Urothelium cell line (cell line): ENCODE measurements at regions not wholly inside any gene's neighbourhood (a gene's known extent, or its start where the extent isn't known, plus 50 kb on each side); places are given as distances from the start of the nearest gene placed in this dataset.
"Not testable (repeated sequence)": the region's sequence is repeated elsewhere in the genome, so short reads cannot be mapped to it uniquely, and the experiment has no call there.

Source experiments
- DNase-seq: peaks from one replicate; pipeline ENCODE4 v3.0.0; 2011; ENCODE audit warnings: low spot score, mixed read lengths
- FAIRE-seq: peaks from 2 replicates; lab custom pipeline; 2011; peaks lifted over from hg19 to GRCh38; lab: Jason Lieb, UNC

DNA sequence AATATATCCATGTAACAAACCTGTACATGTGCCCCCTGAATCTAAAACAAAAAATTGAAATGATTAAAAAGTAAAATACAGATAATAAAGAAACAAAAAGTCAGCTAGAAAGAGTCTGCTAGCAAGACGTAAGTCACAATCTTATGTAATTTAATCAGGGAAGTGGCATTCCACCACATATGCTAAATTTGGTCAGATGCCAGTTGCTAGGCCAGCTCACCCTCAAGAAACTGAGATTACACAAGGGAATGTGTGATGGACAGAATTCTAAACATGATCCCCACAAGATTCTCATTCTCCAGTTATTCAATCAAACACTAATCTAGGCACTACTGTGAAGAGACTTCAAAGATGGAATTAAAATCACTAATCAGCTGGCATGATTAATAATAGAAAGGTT, 689.3 kb downstream of the CENPC start:
- FAIRE-seq (no peak), DNase-seq (no peak)

DNA sequence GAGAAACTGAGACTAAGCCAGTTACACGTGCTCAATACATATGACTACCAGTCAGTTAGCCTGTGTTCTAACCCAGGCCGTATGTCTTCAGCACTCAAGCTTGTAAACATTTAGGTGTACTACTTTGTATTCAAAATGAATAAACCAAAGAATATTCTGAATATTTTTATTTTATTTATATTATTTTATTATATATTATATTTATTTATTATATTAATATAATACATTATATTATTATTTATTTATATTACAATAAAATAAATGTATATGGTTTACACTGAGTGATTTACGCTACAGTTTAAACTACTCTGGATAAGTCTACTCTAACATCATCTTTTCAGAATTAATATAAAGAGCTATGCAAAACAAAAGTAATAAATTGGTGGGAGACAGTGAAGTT, 691.5 kb downstream of the CENPC start:
- DNase-seq (no peak), FAIRE-seq (no peak)

GRCh38 chr4:66852843-66853242, 692.5 kb downstream of the CENPC start:
- FAIRE-seq: no peak

DNA sequence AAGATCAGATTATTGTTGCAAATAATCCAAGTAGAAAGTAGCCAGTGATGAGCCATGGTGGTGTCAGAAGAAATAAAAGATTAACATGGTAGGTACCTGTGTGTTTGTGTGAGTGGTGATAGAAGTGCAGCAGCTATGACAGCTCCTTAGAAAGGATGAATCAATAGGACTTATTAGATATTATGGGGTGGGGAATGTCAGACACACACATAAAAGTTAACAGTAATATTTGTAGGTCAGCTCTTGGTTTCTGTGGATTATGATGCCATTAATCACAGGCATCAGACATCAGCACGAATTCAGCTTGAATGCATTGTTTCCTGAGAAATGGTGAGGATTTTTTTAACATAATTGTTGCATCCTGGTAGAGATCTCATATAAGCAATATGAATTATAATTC, 695.7 kb downstream of the CENPC start:
- FAIRE-seq: no peak
- DNase-seq: no peak

More at GRCh38 chr4:66852843-66853242, 692.5 kb downstream of the CENPC start:
- no peak for DNase-seq

DNA sequence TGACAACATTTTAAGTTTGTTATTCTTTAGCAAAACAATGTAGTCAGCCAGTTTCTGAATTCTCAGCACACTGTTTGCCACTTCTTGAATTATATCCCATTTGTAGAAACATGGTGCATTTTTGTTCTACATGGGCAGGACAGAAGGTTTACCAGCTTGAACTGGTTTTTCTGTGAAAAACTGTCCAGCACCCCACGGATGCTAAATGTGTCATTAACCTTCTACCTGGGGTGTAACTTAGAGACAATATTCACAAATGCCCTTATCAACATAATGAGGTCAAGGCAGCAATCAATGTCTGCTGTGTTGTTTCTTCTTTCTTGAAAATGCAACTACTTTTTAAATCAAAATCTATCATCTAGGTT, 702.6 kb downstream of the CENPC start:
- FAIRE-seq: no peak
- DNase-seq: no peak

GRCh38 chr4:66842026-66842723, 703.1 kb downstream of the CENPC start:
- FAIRE-seq (no peak), DNase-seq (no peak)

DNA sequence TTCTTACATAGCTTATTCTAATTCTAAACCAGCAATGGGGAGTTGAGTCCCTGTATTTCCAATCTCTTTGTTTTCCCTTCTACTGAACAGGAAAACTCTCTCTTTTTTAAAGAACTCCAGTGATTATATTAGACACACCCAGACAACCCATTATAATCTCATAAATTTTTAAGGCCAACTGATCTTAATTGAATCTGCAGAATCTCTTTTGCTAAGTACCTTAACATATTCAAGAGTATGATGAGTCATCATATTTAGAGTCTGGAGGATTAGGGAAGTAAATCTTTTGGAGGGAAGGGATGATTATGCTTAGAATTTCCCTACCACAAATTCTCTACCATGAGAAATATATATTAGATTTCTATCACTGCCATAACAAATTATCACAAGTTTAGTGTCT, 705.1 kb downstream of the CENPC start:
- DNase-seq: no peak
- no peak for FAIRE-seq

GRCh38 chr4:66837279-66837922, 707.9 kb downstream of the CENPC start:
- DNase-seq: no peak
- FAIRE-seq: no peak

DNA sequence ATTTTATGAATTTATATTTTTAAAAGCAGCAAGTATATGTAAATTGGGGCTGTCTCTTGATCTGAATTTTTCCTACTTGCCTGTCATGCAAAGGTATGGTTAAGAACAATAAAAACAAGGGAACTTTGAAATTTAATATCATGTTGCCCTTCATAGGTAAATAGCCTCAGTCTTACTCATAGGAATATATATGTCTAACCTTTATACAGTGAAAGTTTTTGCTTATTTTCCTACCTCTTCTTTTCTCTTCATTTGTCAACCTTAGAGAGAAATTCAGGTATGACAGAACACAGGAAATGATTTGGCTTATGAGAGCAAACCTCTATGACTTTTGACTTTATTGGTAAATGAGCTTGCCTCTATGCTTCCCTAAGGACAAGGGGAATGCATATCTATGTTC, 716.0 kb downstream of the CENPC start:
- FAIRE-seq (no peak), DNase-seq (no peak)

DNA sequence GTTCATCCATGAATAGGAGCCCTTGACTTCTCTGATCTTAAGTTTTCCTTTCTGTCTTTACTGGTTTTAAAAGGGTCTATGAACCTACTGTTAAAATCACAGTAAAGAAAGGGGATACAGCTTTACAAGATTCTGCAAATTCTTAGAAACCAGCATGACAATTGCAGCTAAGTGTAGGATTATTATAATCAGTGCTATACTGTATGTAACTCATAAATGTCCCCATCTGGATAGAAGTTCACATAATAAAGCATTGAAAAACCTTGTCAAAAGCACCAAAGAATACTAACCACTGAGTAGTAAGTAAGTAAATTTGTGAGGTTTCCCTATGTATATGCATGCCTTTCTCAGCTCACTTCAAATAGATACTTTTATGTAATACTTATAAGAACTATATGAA, 724.6 kb downstream of the CENPC start:
- no peak for DNase-seq
- FAIRE-seq: no peak

DNA sequence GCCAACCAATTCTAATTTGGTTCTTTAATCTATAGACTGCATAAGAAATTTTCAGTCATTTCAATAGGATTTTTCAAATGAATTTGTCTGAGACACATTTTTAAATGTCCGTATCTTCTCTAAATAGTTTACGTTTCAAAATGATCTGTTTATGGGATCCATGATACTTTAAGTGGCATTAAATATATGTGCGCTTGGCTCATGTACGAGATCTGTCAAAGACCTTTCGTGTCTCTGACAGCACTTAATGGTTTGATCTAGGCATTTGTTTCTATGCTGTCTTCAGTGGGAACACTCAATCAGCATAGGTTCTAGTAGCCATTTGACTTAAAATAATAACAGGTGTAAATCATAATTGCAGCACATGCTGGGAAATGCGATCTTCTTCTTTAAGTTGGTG, 731.0 kb downstream of the CENPC start:
- FAIRE-seq: no peak
- DNase-seq: no peak

GRCh38 chr4:66805582-66805981, 739.7 kb downstream of the CENPC start:
- no peak for FAIRE-seq

DNA sequence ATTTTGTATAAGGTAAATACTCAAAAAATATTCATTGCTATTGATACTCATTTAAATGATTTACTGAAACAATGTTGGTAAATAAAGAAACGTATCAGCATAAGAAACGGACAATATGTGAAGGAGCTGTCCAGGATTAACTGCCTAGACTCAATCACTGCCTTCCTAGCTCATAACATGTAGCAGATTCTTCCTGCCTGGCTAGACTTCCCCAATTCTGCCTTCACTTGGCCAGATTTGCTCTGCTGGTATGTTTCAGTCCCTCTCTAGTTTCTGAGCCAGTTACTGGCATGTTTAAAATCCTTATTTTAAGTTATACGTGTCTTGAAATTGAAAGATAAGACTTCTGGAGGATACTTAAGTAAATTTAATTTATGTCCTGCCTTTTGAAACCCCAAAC, 740.3 kb downstream of the CENPC start:
- DNase-seq (no peak), FAIRE-seq (no peak)

More at GRCh38 chr4:66805582-66805981, 739.7 kb downstream of the CENPC start:
- DNase-seq: no peak

GRCh38 chr4:66797608-66798007, 747.7 kb downstream of the CENPC start:
- no peak for DNase-seq
- FAIRE-seq: no peak

GRCh38 chr4:66795724-66796123, 749.6 kb downstream of the CENPC start:
- DNase-seq: no peak
- no peak for FAIRE-seq

DNA sequence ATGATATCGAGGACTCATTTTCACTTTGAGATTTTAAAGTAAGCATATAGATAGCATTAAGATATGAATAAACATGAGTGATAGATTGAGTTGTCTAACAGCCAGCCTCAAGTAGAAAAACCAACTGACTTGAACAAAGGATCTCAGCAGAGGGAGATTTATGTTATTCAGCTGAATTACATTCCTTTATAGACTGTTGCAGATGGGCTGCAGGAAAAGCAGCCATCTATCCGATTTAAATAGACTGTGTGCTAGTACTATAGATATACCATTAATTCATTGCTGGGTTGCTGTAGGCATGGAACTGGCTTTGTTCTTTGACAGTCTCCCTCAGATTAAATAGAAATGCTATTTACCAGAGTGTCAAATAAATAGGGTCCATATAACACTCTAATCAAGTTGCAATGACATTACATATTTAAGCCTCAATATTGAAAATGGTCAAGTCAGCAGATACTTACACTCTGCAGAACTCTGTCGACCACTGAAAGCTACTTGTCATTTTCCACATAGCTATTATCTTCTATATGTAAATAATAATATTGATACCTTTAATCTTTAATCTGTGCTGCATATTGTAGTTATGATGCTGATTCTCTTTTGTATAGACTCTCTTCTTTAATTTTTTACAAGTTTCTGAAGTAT, 750.8 kb downstream of the CENPC start:
- DNase-seq (no peak), FAIRE-seq (no peak)

- DNase-seq (no peak), FAIRE-seq (no peak)
Observed at GRCh38 chr4:66791686-66792085, 753.6 kb downstream of the CENPC start.

DNA sequence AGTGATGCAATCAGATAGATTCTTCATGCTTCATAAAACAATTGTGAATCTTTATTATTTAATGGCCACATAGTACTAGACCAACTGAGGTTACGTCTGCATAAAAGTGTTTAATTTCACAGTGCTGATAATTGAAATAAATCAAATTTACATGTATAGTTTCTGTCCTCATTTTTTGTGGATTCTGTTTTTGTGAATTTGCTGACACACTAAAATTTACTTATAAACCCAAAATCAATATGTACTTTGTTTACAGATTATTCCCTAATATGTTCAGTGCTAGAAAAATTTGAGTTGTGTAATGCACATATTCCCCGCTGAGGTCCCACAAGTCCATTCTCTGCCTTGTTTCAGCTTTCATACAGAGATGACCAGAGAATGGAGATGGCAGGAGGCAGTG, 759.8 kb downstream of the CENPC start:
- DNase-seq (no peak), FAIRE-seq (no peak)

- FAIRE-seq, DNase-seq: not testable (repeated sequence)
Observed at GRCh38 chr4:66782751-66783150, 762.6 kb downstream of the CENPC start.

DNA sequence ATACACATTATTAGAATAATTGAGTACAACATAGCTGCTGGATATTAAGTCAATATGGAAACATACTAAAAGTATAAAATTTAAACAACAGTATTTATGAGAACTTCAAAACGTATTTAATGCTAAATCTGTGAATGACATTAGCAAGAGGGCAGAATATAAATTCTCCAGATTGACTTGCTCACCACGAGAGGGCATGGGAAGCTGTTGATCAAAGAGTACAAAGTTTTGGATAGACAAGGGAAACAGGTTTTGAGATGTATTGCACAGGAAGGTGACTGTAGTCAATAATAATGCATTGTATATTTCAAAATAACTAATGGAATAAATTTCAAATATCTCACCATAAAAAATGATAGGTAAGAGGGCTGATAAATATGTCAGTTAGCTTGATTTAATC, 768.2 kb downstream of the CENPC start:
- DNase-seq (no peak), FAIRE-seq (no peak)

DNA sequence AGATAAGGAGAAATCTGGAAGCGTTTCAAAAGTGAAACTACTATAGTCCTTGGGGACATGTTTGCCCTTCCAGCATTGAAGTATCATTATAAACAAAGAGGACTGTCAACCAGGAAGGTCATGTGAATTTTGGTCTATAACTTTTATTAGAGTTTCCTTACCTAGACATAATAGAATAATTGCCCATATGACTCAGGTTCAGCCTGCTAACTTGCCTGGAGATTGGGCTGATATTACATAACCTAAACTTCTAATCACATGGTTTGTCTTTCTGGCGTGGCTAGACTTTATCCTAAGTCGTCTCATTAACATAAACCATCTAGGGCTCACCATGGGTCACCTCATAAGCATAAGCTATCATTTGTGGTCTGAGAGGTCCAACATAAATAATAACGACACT, 775.9 kb downstream of the CENPC start:
- no peak for DNase-seq
- FAIRE-seq: no peak

- FAIRE-seq: no peak
- no peak for DNase-seq
Observed at GRCh38 chr4:66767442-66767841, 777.9 kb downstream of the CENPC start.
